Naive B cell (primary cell): ENCODE measurements at regions not wholly inside any gene's neighbourhood (a gene's known extent, or its start where the extent isn't known, plus 50 kb on each side); places are given as distances from the start of the nearest gene placed in this dataset.
"Not testable (repeated sequence)": the region's sequence is repeated elsewhere in the genome, so short reads cannot be mapped to it uniquely, and the experiment has no call there.

Experiments
- ATAC-seq, 2 donors: fragments of 150-1000 bp; cut with Tn5 transposase; 2 replicates each; pipeline ENCODE4 v1.10.0; 2021; ENCODE audit warnings: low read depth in 2 of 2, mild to moderate bottlenecking in 2 of 2, moderate library complexity in 2 of 2
- DNase-seq: peaks from one replicate; pipeline ENCODE4 v3.0.0; 2022
- H3K27ac Mint-ChIP-seq, 6 donors: one replicate each; pipeline ENCODE4 v1.8.0; 2020 to 2022; ENCODE audit warnings: mild to moderate bottlenecking in 6 of 6, mixed read lengths in 6 of 6, moderate library complexity in 5 of 6, inconsistent platforms in 2 of 6
- H3K27me3 Mint-ChIP-seq, 3 donors: one replicate each; pipeline ENCODE4 v1.8.0; 2021 to 2022; ENCODE audit warnings: mixed read lengths in 3 of 3, mild to moderate bottlenecking in 1 of 3
- H3K36me3 Mint-ChIP-seq, 2 donors: one replicate each; pipeline ENCODE4 v1.8.0; 2020 to 2022; ENCODE audit warnings: mixed read lengths in 2 of 2, inconsistent platforms in 1 of 2, mild to moderate bottlenecking in 1 of 2
- H3K4me1 Mint-ChIP-seq, 3 donors: one replicate each; pipeline ENCODE4 v1.8.0; 2020 to 2022; ENCODE audit warnings: mixed read lengths in 3 of 3, inconsistent platforms in 1 of 3, mild to moderate bottlenecking in 1 of 3, moderate library complexity in 1 of 3
- H3K4me3 Mint-ChIP-seq, 8 donors: one replicate each; pipeline ENCODE4 v1.8.0; 2020 to 2022; ENCODE audit warnings: mild to moderate bottlenecking in 8 of 8, mixed read lengths in 8 of 8, moderate library complexity in 8 of 8, inconsistent platforms in 2 of 8
- H3K9me3 Mint-ChIP-seq, 7 donors: one replicate each; pipeline ENCODE4 v1.8.0; 2020 to 2022; ENCODE audit warnings: mixed read lengths in 7 of 7, mild to moderate bottlenecking in 5 of 7, inconsistent platforms in 2 of 7, moderate library complexity in 1 of 7

GRCh38 chr7:14092331-14092730 is 102.9 kb upstream of the ETV1 start:
- no peaks in the 10 kb centered on the region for H3K27me3 Mint-ChIP-seq
- no peak overlapping the region for H3K27ac Mint-ChIP-seq
- H3K36me3 Mint-ChIP-seq, result no peaks in the 10 kb centered on the region
- H3K4me1 Mint-ChIP-seq, result no peaks in the 10 kb centered on the region
- peaks cover 0 to 8% (median 2%) of the 10 kb centered on the region in 7 donors for H3K9me3 Mint-ChIP-seq
- DNase-seq, result no peak
- H3K4me3 Mint-ChIP-seq, result no peak overlapping the region
- ATAC-seq, result no peak

- DNase-seq, result no peak
- Mint-ChIP-seq H3K27ac (no peak overlapping the region), H3K9me3 (peaks cover 3 to 27% (median 11%) of the 10 kb centered on the region in 7 donors), H3K36me3 (no peaks in the 10 kb centered on the region), H3K4me1 (no peaks in the 10 kb centered on the region), H3K27me3 (no peaks in the 10 kb centered on the region), H3K4me3 (no peak overlapping the region)
- no peak for ATAC-seq
These were observed 96.4 kb upstream of the ETV1 start for GRCh38 chr7:14085901-14086300.

- H3K27me3 Mint-ChIP-seq, result no peaks in the 10 kb centered on the region
- peaks cover 3 to 27% (median 9%) of the 10 kb centered on the region in 7 donors for H3K9me3 Mint-ChIP-seq
- DNase-seq, result no peak
- H3K4me3 Mint-ChIP-seq, result no peak overlapping the region
- ATAC-seq, result no peak
- no peaks in the 10 kb centered on the region for H3K4me1 Mint-ChIP-seq
- no peaks in the 10 kb centered on the region for H3K36me3 Mint-ChIP-seq
- peak overlapping the region in 1 of 6 donors; percentile 22 for H3K27ac Mint-ChIP-seq
These were observed 94.3 kb upstream of the ETV1 start for GRCh38 chr7:14083761-14084160.

- DNase-seq (no peak), ATAC-seq (no peak)
- Mint-ChIP-seq H3K27me3 (no peaks in the 10 kb centered on the region), H3K9me3 (peaks cover 0 to 6% (median 1%) of the 10 kb centered on the region in 7 donors), H3K36me3 (no peaks in the 10 kb centered on the region), H3K4me3 (no peak overlapping the region), H3K4me1 (no peaks in the 10 kb centered on the region), H3K27ac (no peak overlapping the region)
These were observed 84.5 kb upstream of the ETV1 start for GRCh38 chr7:14073988-14074387.

- no peak for ATAC-seq
- Mint-ChIP-seq H3K27ac (no peak overlapping the region), H3K9me3 (peaks cover 0 to 8% (median 1%) of the 10 kb centered on the region in 7 donors), H3K4me3 (no peak overlapping the region), H3K36me3 (no peaks in the 10 kb centered on the region), H3K27me3 (no peaks in the 10 kb centered on the region), H3K4me1 (no peaks in the 10 kb centered on the region)
- DNase-seq, result no peak
These were observed 84.1 kb upstream of the ETV1 start for GRCh38 chr7:14073543-14073942.

GRCh38 chr7:14071045-14071444 is 81.6 kb upstream of the ETV1 start:
- Mint-ChIP-seq H3K27me3 (no peaks in the 10 kb centered on the region), H3K4me1 (no peaks in the 10 kb centered on the region), H3K4me3 (no peak overlapping the region), H3K36me3 (no peaks in the 10 kb centered on the region), H3K27ac (no peak overlapping the region), H3K9me3 (peaks cover 0 to 12% (median 6%) of the 10 kb centered on the region in 7 donors)
- ATAC-seq (no peak), DNase-seq (no peak)

- Mint-ChIP-seq H3K9me3 (peaks cover 0 to 16% (median 7%) of the 10 kb centered on the region in 7 donors), H3K27ac (no peak overlapping the region), H3K36me3 (no peaks in the 10 kb centered on the region), H3K27me3 (no peaks in the 10 kb centered on the region), H3K4me3 (no peak overlapping the region), H3K4me1 (no peaks in the 10 kb centered on the region)
- DNase-seq (no peak), ATAC-seq (no peak)
These were observed 80.5 kb upstream of the ETV1 start for GRCh38 chr7:14069961-14070360.

GRCh38 chr7:14066783-14067182 is 77.3 kb upstream of the ETV1 start:
- ATAC-seq, H3K27me3 Mint-ChIP-seq, H3K27ac Mint-ChIP-seq, H3K4me3 Mint-ChIP-seq, DNase-seq, H3K36me3 Mint-ChIP-seq, H3K4me1 Mint-ChIP-seq: not testable (repeated sequence)
- peaks cover 0 to 13% (median 5%) of the 10 kb centered on the region in 7 donors for H3K9me3 Mint-ChIP-seq

- H3K36me3 Mint-ChIP-seq, result no peaks in the 10 kb centered on the region
- DNase-seq (no peak), ATAC-seq (no peak)
- H3K27ac Mint-ChIP-seq, result no peak overlapping the region
- no peak overlapping the region for H3K4me3 Mint-ChIP-seq
- H3K4me1 Mint-ChIP-seq, result no peaks in the 10 kb centered on the region
- H3K9me3 Mint-ChIP-seq, result peaks cover 0 to 17% (median 12%) of the 10 kb centered on the region in 7 donors
- no peaks in the 10 kb centered on the region for H3K27me3 Mint-ChIP-seq
These were observed 75.8 kb upstream of the ETV1 start for GRCh38 chr7:14065286-14065685.

GRCh38 chr7:14055813-14056212 is 66.3 kb upstream of the ETV1 start:
- Mint-ChIP-seq H3K27me3 (no peaks in the 10 kb centered on the region), H3K36me3 (no peaks in the 10 kb centered on the region), H3K4me1 (no peaks in the 10 kb centered on the region), H3K9me3 (peaks cover 0 to 13% (median 5%) of the 10 kb centered on the region in 7 donors), H3K4me3 (no peak overlapping the region), H3K27ac (peak overlapping the region in 1 of 6 donors; percentile 36)
- no peak for ATAC-seq
- no peak for DNase-seq

GRCh38 chr7:14054125-14054524 is 64.7 kb upstream of the ETV1 start:
- Mint-ChIP-seq H3K4me3 (no peak overlapping the region), H3K27ac (peak overlapping the region in 1 of 6 donors; percentile 25), H3K36me3 (no peaks in the 10 kb centered on the region), H3K27me3 (no peaks in the 10 kb centered on the region), H3K9me3 (peaks cover 1 to 15% (median 4%) of the 10 kb centered on the region in 7 donors), H3K4me1 (no peaks in the 10 kb centered on the region)
- ATAC-seq (no peak), DNase-seq (no peak)

GRCh38 chr7:14048889-14049288 is 59.4 kb upstream of the ETV1 start:
- H3K27ac Mint-ChIP-seq, result no peak overlapping the region
- H3K27me3 Mint-ChIP-seq, result no peaks in the 10 kb centered on the region
- no peak for DNase-seq
- no peak for ATAC-seq
- peaks cover 6 to 20% (median 11%) of the 10 kb centered on the region in 7 donors for H3K9me3 Mint-ChIP-seq
- H3K4me3 Mint-ChIP-seq, result no peak overlapping the region
- no peaks in the 10 kb centered on the region for H3K36me3 Mint-ChIP-seq
- H3K4me1 Mint-ChIP-seq, result no peaks in the 10 kb centered on the region

- ATAC-seq (peak in 1 of 2 donors; percentile 36), DNase-seq (no peak)
- Mint-ChIP-seq H3K27ac (no peak overlapping the region), H3K9me3 (peaks cover 6 to 20% (median 8%) of the 10 kb centered on the region in 7 donors), H3K4me1 (no peaks in the 10 kb centered on the region), H3K36me3 (no peaks in the 10 kb centered on the region), H3K27me3 (no peaks in the 10 kb centered on the region), H3K4me3 (no peak overlapping the region)
These were observed 58.4 kb upstream of the ETV1 start for GRCh38 chr7:14047709-14048399.

- Mint-ChIP-seq H3K4me1 (no peaks in the 10 kb centered on the region), H3K9me3 (peaks cover 6 to 17% (median 13%) of the 10 kb centered on the region in 7 donors), H3K4me3 (no peak overlapping the region), H3K27me3 (no peaks in the 10 kb centered on the region), H3K27ac (no peak overlapping the region), H3K36me3 (no peaks in the 10 kb centered on the region)
- DNase-seq (no peak), ATAC-seq (no peak)
These were observed 56.2 kb upstream of the ETV1 start for GRCh38 chr7:14045651-14046050.
